C4-2B (cell line): ENCODE measurements at regions not wholly inside any gene's neighbourhood (a gene's known extent, or its start where the extent isn't known, plus 50 kb on each side); places are given as distances from the start of the nearest gene placed in this dataset.

Experiments
- ZFX ChIP-seq: fragments of 450-650 bp; IDR thresholded peaks from 2 replicates; pipeline ENCODE4 v1.6.1; 2017
- TF ChIP-seq, protein P1 (sequence below): fragments of 450-650 bp; conservative IDR thresholded peaks from 2 replicates; pipeline ENCODE4 v1.5.1; 2017; ENCODE audit warnings: mild to moderate bottlenecking

- TF ChIP-seq, protein P1, sequence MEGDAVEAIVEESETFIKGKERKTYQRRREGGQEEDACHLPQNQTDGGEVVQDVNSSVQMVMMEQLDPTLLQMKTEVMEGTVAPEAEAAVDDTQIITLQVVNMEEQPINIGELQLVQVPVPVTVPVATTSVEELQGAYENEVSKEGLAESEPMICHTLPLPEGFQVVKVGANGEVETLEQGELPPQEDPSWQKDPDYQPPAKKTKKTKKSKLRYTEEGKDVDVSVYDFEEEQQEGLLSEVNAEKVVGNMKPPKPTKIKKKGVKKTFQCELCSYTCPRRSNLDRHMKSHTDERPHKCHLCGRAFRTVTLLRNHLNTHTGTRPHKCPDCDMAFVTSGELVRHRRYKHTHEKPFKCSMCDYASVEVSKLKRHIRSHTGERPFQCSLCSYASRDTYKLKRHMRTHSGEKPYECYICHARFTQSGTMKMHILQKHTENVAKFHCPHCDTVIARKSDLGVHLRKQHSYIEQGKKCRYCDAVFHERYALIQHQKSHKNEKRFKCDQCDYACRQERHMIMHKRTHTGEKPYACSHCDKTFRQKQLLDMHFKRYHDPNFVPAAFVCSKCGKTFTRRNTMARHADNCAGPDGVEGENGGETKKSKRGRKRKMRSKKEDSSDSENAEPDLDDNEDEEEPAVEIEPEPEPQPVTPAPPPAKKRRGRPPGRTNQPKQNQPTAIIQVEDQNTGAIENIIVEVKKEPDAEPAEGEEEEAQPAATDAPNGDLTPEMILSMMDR: no peak
- TF ChIP-seq ZFX: no peak
These were observed 419.6 kb upstream of the RASGEF1B start for GRCh38 chr4:81891005-81891996.
